Choroid plexus epithelial cell (primary cell): ENCODE measurements at regions not wholly inside any gene's neighbourhood (a gene's known extent, or its start where the extent isn't known, plus 50 kb on each side); places are given as distances from the start of the nearest gene placed in this dataset.

ENCODE experiments used
- DNase-seq: peaks from one replicate; pipeline ENCODE4 v3.0.0-alpha.2; 2010; ENCODE audit warnings: low read depth
- H3K4me3 ChIP-seq: 2 replicates; pipeline ENCODE4 v1.5.1; 2011; ENCODE audit warnings: low read depth, mild to moderate bottlenecking, control low read depth, low read length, moderate library complexity
- CTCF ChIP-seq: conservative IDR thresholded peaks from 2 replicates; pipeline ENCODE4 v1.5.1; 2011; ENCODE audit warnings: low read depth, mild to moderate bottlenecking, control low read depth, inconsistent platforms, low read length, moderate library complexity

GRCh38 chr13:90557626-90558025, 789.9 kb upstream of the MIR17HG start:
- no peak for DNase-seq
- TF ChIP-seq CTCF: no peak
- H3K4me3 ChIP-seq: no peak overlapping the region

- H3K4me3 ChIP-seq: no peak overlapping the region
- no peak for DNase-seq
- no peak for TF ChIP-seq CTCF
These were observed 785.0 kb upstream of the MIR17HG start for GRCh38 chr13:90562443-90562842.

GRCh38 chr13:90564096-90564495, 783.4 kb upstream of the MIR17HG start:
- no peak for TF ChIP-seq CTCF
- DNase-seq: no peak
- H3K4me3 ChIP-seq: no peak overlapping the region

- DNase-seq: no peak
- TF ChIP-seq CTCF: no peak
- H3K4me3 ChIP-seq: no peak overlapping the region
These were observed 782.9 kb upstream of the MIR17HG start for GRCh38 chr13:90564566-90564965.

- no peak for DNase-seq
- no peak overlapping the region for H3K4me3 ChIP-seq
- TF ChIP-seq CTCF: no peak
These were observed 781.3 kb upstream of the MIR17HG start for GRCh38 chr13:90565985-90566713.

- no peak for DNase-seq
- no peak for TF ChIP-seq CTCF
- H3K4me3 ChIP-seq: no peak overlapping the region
These were observed 779.3 kb upstream of the MIR17HG start for GRCh38 chr13:90568165-90568564.

GRCh38 chr13:90576067-90576466, 771.4 kb upstream of the MIR17HG start:
- no peak for TF ChIP-seq CTCF
- DNase-seq: no peak
- H3K4me3 ChIP-seq: no peak overlapping the region
